Lung (tissue), 11 donors: ENCODE measurements at regions not wholly inside any gene's neighbourhood (a gene's known extent, or its start where the extent isn't known, plus 50 kb on each side); places are given as distances from the start of the nearest gene placed in this dataset.

Source experiments
- ATAC-seq: fragments of 200-7000 bp; cut with Tn5 transposase; one replicate; pipeline ENCODE4 v1.9.1; 2020; ENCODE audit warnings: moderate number of reproducible peaks; ENCODE audit not compliant: insufficient read depth, low FRiP score
- DNase-seq, 3 donors: peaks; one replicate each; pipeline ENCODE4 v3.0.0-alpha.2; 2013 to 2017
- H3K27ac ChIP-seq, 2 donors: one replicate each; pipeline ENCODE4 v1.5.1; 2013; ENCODE audit warnings: mild to moderate bottlenecking in 2 of 2, moderate library complexity in 2 of 2, control low read depth in 1 of 2, inconsistent platforms in 1 of 2, low read depth in 1 of 2, low read length in 1 of 2
- H3K27me3 ChIP-seq, 3 donors: one replicate each; pipeline ENCODE4 v1.5.1; 2013; ENCODE audit warnings: low read length in 2 of 3; ENCODE audit not compliant: control insufficient read depth in 3 of 3, insufficient read depth in 3 of 3
- H3K36me3 ChIP-seq, 4 donors: one replicate each; pipeline ENCODE4 v1.5.1; 2013; ENCODE audit warnings: low read length in 4 of 4, mild to moderate bottlenecking in 1 of 4, moderate library complexity in 1 of 4; ENCODE audit not compliant: control insufficient read depth in 4 of 4, insufficient read depth in 4 of 4
- H3K4me1 ChIP-seq, 5 donors: one replicate each; pipeline ENCODE4 v1.5.1; 2013; ENCODE audit warnings: low read length in 5 of 5, mild to moderate bottlenecking in 2 of 5, moderate library complexity in 1 of 5; ENCODE audit not compliant: control insufficient read depth in 5 of 5, insufficient read depth in 5 of 5
- H3K4me3 ChIP-seq: one replicate; pipeline ENCODE4 v1.5.1; 2013; ENCODE audit warnings: mild to moderate bottlenecking, control low read depth, moderate library complexity
- H3K9ac ChIP-seq, 2 donors: one replicate each; pipeline ENCODE4 v1.5.1; 2013; ENCODE audit warnings: low read length in 2 of 2, control low read depth in 1 of 2; ENCODE audit not compliant: insufficient read depth in 1 of 2
- H3K9me3 ChIP-seq, 4 donors: one replicate each; pipeline ENCODE4 v1.5.1; 2013; ENCODE audit warnings: low read length in 3 of 4, mild to moderate bottlenecking in 1 of 4, moderate library complexity in 1 of 4; ENCODE audit not compliant: control insufficient read depth in 4 of 4, insufficient read depth in 3 of 4
- WGBS, 2 donors: extraction: QIAGEN DNeasy Blood & Tissue Kit; methylation state at CpG; one replicate each; pipeline ENCODE4 v1.1.7; 2013; 5-methylcytosine and 5-hydroxymethylcytosine counted together
- TF ChIP-seq, protein P1 (sequence below): IDR thresholded peaks from 2 replicates; pipeline ENCODE4 v1.5.1; 2012; ENCODE audit warnings: mild to moderate bottlenecking; ENCODE audit errors: control extremely low read depth, extremely low read depth
- donor health status: control.
- donor health status: control.
- donor health status: Bipolar disorder and iron deficiency.
- donor health status: healthy.
- donor health status: DM: yes; HTN: yes; CAD: no.

DNA sequence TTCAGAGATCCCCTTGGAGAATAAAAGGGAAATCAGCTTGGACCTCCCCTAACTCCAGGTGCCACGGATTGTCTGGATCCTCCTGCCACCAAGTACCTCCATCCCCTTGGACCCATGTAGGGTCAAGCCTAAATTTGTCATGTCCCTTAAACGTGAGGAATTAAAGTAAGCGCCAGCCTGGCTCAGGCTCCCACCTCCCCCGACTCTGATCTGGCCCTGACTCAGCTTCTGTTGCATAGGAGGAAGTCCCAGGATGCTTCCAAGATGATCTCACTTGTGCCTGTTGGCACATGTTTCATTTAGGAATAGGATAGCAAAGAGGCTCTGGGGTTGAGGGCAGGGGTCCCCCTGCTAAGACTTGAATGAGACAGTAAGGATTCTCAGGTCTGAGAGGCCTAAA lies 231.9 kb upstream of the JUN start:
- no peak for DNase-seq

DNA sequence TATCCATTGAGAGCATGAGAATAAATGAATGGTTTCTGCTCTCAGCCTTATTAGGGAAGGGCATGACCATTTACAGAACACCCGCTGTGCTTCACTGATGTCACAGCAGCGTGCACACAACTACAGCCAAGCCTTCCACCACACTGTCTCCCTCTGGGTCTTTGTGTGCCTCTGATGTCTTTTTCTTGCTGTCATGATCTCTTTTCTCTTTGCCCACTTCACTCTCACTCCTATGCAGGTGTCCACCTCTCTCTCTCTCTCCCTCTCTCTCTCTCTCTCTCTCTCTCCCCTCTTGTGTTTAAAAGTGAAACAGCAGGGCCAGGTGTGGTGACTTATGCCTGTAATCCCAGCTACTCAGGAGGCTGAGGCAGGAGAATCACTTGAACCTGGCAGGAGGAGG lies 232.5 kb upstream of the JUN start:
- no peak overlapping the region for H3K4me3 ChIP-seq
- H3K27me3 ChIP-seq: no peaks in the 10 kb centered on the region
- TF ChIP-seq, protein P1, sequence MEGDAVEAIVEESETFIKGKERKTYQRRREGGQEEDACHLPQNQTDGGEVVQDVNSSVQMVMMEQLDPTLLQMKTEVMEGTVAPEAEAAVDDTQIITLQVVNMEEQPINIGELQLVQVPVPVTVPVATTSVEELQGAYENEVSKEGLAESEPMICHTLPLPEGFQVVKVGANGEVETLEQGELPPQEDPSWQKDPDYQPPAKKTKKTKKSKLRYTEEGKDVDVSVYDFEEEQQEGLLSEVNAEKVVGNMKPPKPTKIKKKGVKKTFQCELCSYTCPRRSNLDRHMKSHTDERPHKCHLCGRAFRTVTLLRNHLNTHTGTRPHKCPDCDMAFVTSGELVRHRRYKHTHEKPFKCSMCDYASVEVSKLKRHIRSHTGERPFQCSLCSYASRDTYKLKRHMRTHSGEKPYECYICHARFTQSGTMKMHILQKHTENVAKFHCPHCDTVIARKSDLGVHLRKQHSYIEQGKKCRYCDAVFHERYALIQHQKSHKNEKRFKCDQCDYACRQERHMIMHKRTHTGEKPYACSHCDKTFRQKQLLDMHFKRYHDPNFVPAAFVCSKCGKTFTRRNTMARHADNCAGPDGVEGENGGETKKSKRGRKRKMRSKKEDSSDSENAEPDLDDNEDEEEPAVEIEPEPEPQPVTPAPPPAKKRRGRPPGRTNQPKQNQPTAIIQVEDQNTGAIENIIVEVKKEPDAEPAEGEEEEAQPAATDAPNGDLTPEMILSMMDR: no peak
- ATAC-seq (no peak), DNase-seq (no peak)
- peaks cover 3 to 19% (median 5%) of the 10 kb centered on the region in 5 donors for H3K4me1 ChIP-seq
- WGBS, 2 donors: 97 to 98% methylated on average over 2 of the region's 2 CpGs
- H3K36me3 ChIP-seq: no peaks in the 10 kb centered on the region
- H3K9ac ChIP-seq: no peak overlapping the region
- H3K27ac ChIP-seq: no peak overlapping the region
- peaks cover 0 to 2% (median 0%) of the 10 kb centered on the region in 4 donors for H3K9me3 ChIP-seq

More for the DNA sequence above, 231.9 kb upstream of the JUN start:
- no peak overlapping the region for H3K27ac ChIP-seq
- H3K27me3 ChIP-seq: no peaks in the 10 kb centered on the region
- WGBS, 2 donors: 53 to 55% methylated on average over 4 of the region's 4 CpGs
- H3K9me3 ChIP-seq: peaks cover 0 to 2% (median 0%) of the 10 kb centered on the region in 4 donors
- TF ChIP-seq, protein P1: no peak
- no peaks in the 10 kb centered on the region for H3K36me3 ChIP-seq
- no peak overlapping the region for H3K4me3 ChIP-seq
- ATAC-seq: no peak
- peaks cover 3 to 19% (median 5%) of the 10 kb centered on the region in 5 donors for H3K4me1 ChIP-seq
- no peak overlapping the region for H3K9ac ChIP-seq

DNA sequence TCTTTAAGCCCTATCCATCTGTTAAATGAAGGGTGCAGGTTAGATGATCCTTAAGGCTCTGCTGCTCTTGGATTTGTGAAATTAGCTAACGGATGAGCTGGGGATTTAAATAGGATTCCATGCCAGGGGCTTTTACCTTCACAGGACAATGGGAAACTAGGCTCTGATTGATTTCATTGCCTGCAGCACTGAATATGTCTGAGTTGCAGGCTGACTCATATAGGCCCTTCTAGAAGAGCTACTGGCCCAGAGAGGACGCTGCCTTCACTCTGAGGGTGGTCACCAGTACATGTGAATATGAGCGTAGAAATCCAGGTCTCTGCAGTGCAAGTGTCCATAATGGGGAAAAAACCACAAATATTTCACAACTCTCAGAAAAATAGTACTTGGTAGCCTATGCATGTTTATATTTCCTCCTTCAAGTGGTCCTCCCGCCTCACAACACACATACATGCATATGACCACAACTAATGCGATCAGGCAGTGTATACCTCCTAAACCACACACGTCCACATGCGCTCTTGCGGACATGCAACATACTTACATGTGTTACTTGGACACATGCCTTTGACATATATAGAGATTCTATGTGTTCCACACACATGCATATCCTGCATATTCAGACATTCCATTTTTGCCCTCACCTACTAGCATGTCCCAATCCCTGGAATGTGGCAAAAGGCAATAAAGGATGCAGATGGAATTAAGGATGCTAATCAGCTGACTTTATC lies 233.8 kb upstream of the JUN start:
- 71 to 89% methylated on average over 8 of the region's 8 CpGs for WGBS, 2 donors
- ATAC-seq: no peak

More for the DNA sequence above, 233.8 kb upstream of the JUN start:
- H3K4me3 ChIP-seq: no peak overlapping the region
- H3K27ac ChIP-seq: no peak overlapping the region
- H3K9ac ChIP-seq: no peak overlapping the region
- TF ChIP-seq, protein P1: no peak
- H3K36me3 ChIP-seq: no peaks in the 10 kb centered on the region
- H3K9me3 ChIP-seq: peaks cover 0 to 2% (median 0%) of the 10 kb centered on the region in 4 donors
- H3K27me3 ChIP-seq: no peaks in the 10 kb centered on the region
- DNase-seq: no peak
- H3K4me1 ChIP-seq: peaks cover 3 to 19% (median 5%) of the 10 kb centered on the region in 5 donors
